Activated CD8-positive, alpha-beta T cell treated with anti-CD3 and anti-CD28 coated beads, Interleukin-2, amount 10 ng/mL, durations not matched to agents 7 days and 5 days (primary cell): ENCODE measurements at regions not wholly inside any gene's neighbourhood (a gene's known extent, or its start where the extent isn't known, plus 50 kb on each side); places are given as distances from the start of the nearest gene placed in this dataset.

Experiments used
- ATAC-seq: fragments of 150-1000 bp; cut with Tn5 transposase; one replicate; pipeline ENCODE4 v1.10.0; 2021; ENCODE audit warnings: moderate library complexity
- CTCF ChIA-PET: fragments of 350-600 bp; sonication (Branson Sonifier 250); formaldehyde crosslinking; loops from one replicate; lab custom pipeline; 2021; ENCODE audit warnings: antibody characterized with exemption; lab: Charles Lee
- POLR2A ChIA-PET: fragments of 350-600 bp; sonication (Branson Sonifier 250); formaldehyde crosslinking; loops from one replicate; lab custom pipeline; 2021; ENCODE audit warnings: antibody characterized with exemption; lab: Charles Lee
- DNase-seq: peaks from one replicate; pipeline ENCODE4 v3.0.0-alpha.2; 2020
- H3K27ac Mint-ChIP-seq: one replicate; pipeline ENCODE4 v1.8.0; 2021; ENCODE audit warnings: mild to moderate bottlenecking, mixed read lengths
- H3K27me3 Mint-ChIP-seq: one replicate; pipeline ENCODE4 v1.8.0; 2021; ENCODE audit warnings: low read depth, mixed read lengths
- H3K36me3 Mint-ChIP-seq: one replicate; pipeline ENCODE4 v1.8.0; 2021; ENCODE audit warnings: low read depth, mixed read lengths
- H3K4me1 Mint-ChIP-seq: one replicate; pipeline ENCODE4 v1.8.0; 2021; ENCODE audit warnings: low read depth, mixed read lengths
- H3K4me3 Mint-ChIP-seq: one replicate; pipeline ENCODE4 v1.8.0; 2021; ENCODE audit warnings: mild to moderate bottlenecking, mixed read lengths
- H3K9me3 Mint-ChIP-seq: one replicate; pipeline ENCODE4 v1.8.0; 2022; ENCODE audit warnings: mixed read lengths; ENCODE audit not compliant: insufficient read depth

- Mint-ChIP-seq H3K4me3 (no peak overlapping the region), H3K27ac (no peak overlapping the region), H3K27me3 (peaks cover 5% of the 10 kb centered on the region), H3K36me3 (peaks cover 7% of the 10 kb centered on the region), H3K4me1 (peaks cover 25% of the 10 kb centered on the region), H3K9me3 (no peaks in the 10 kb centered on the region)
- ChIA-PET POLR2A (no interaction called here), CTCF (no interaction called here)
- DNase-seq (no peak), ATAC-seq (no peak)
Observed at GRCh38 chr2:48146552-48146951, 167.9 kb upstream of the FOXN2 start.

- ATAC-seq = no peak
- DNase-seq = no peak
- POLR2A ChIA-PET = no interaction called here
- Mint-ChIP-seq H3K36me3 (peaks cover 7% of the 10 kb centered on the region), H3K9me3 (no peaks in the 10 kb centered on the region), H3K27ac (no peak overlapping the region), H3K27me3 (peaks cover 3% of the 10 kb centered on the region), H3K4me3 (no peak overlapping the region), H3K4me1 (peaks cover 25% of the 10 kb centered on the region)
- CTCF ChIA-PET = interaction anchor here (1.2 kb wide), 1 partner anchor 40 kb away, joined by 4 read pairs; no protein-coding TSS in a partner anchor
Observed at GRCh38 chr2:48147719-48148118, 166.8 kb upstream of the FOXN2 start.

GRCh38 chr2:48148841-48149430 is 165.5 kb upstream of the FOXN2 start:
- no peak for ATAC-seq
- Mint-ChIP-seq H3K4me1 (peaks cover 25% of the 10 kb centered on the region), H3K4me3 (no peak overlapping the region), H3K27ac (no peak overlapping the region), H3K9me3 (no peaks in the 10 kb centered on the region), H3K36me3 (peaks cover 7% of the 10 kb centered on the region), H3K27me3 (peaks cover 3% of the 10 kb centered on the region)
- ChIA-PET CTCF (no interaction called here), POLR2A (no interaction called here)
- DNase-seq = no peak

GRCh38 chr2:48157150-48157549 is 157.3 kb upstream of the FOXN2 start:
- Mint-ChIP-seq H3K9me3 (peaks cover 23% of the 10 kb centered on the region), H3K27me3 (peaks cover 2% of the 10 kb centered on the region), H3K36me3 (peaks cover 2% of the 10 kb centered on the region), H3K4me3 (no peak overlapping the region), H3K27ac (no peak overlapping the region), H3K4me1 (no peaks in the 10 kb centered on the region)
- POLR2A ChIA-PET = no interaction called here
- DNase-seq (no peak), ATAC-seq (no peak)
- CTCF ChIA-PET = no interaction called here

GRCh38 chr2:48161628-48162027 is 152.9 kb upstream of the FOXN2 start:
- no peak for ATAC-seq
- peaks cover 22% of the 10 kb centered on the region for H3K9me3 Mint-ChIP-seq
- no peak overlapping the region for H3K27ac Mint-ChIP-seq
- peaks cover 5% of the 10 kb centered on the region for H3K27me3 Mint-ChIP-seq
- no peak overlapping the region for H3K4me3 Mint-ChIP-seq
- no peak for DNase-seq
- CTCF ChIA-PET = no interaction called here
- H3K4me1 Mint-ChIP-seq = no peaks in the 10 kb centered on the region
- H3K36me3 Mint-ChIP-seq = peaks cover 2% of the 10 kb centered on the region
- POLR2A ChIA-PET = no interaction called here

- ChIA-PET CTCF (no interaction called here), POLR2A (no interaction called here)
- H3K27ac Mint-ChIP-seq = no peak overlapping the region
- ATAC-seq (no peak), DNase-seq (no peak)
- no peaks in the 10 kb centered on the region for H3K36me3 Mint-ChIP-seq
- H3K4me1 Mint-ChIP-seq = no peaks in the 10 kb centered on the region
- peaks cover 20% of the 10 kb centered on the region for H3K9me3 Mint-ChIP-seq
- peaks cover 5% of the 10 kb centered on the region for H3K27me3 Mint-ChIP-seq
- no peak overlapping the region for H3K4me3 Mint-ChIP-seq
Observed at GRCh38 chr2:48162742-48163141, 151.7 kb upstream of the FOXN2 start.

- no peak for ATAC-seq
- peaks cover 5% of the 10 kb centered on the region for H3K27me3 Mint-ChIP-seq
- no peaks in the 10 kb centered on the region for H3K4me1 Mint-ChIP-seq
- H3K9me3 Mint-ChIP-seq = peaks cover 7% of the 10 kb centered on the region
- ChIA-PET POLR2A (no interaction called here), CTCF (no interaction called here)
- DNase-seq = no peak
- H3K36me3 Mint-ChIP-seq = no peaks in the 10 kb centered on the region
- no peak overlapping the region for H3K27ac Mint-ChIP-seq
- H3K4me3 Mint-ChIP-seq = no peak overlapping the region
Observed at GRCh38 chr2:48165070-48165753, 149.3 kb upstream of the FOXN2 start.

- ATAC-seq = no peak
- Mint-ChIP-seq H3K9me3 (peaks cover 7% of the 10 kb centered on the region), H3K4me3 (no peak overlapping the region), H3K27ac (no peak overlapping the region), H3K27me3 (no peaks in the 10 kb centered on the region), H3K4me1 (no peaks in the 10 kb centered on the region), H3K36me3 (no peaks in the 10 kb centered on the region)
- DNase-seq = no peak
- POLR2A ChIA-PET = no interaction called here
- CTCF ChIA-PET = no interaction called here
Observed at GRCh38 chr2:48169141-48169592, 145.3 kb upstream of the FOXN2 start.

GRCh38 chr2:48170281-48170680 is 144.2 kb upstream of the FOXN2 start:
- no peak overlapping the region for H3K27ac Mint-ChIP-seq
- ChIA-PET POLR2A (no interaction called here), CTCF (no interaction called here)
- H3K9me3 Mint-ChIP-seq = peaks cover 7% of the 10 kb centered on the region
- H3K4me3 Mint-ChIP-seq = no peak overlapping the region
- no peaks in the 10 kb centered on the region for H3K4me1 Mint-ChIP-seq
- H3K27me3 Mint-ChIP-seq = peaks cover 4% of the 10 kb centered on the region
- ATAC-seq = no peak
- DNase-seq = no peak
- H3K36me3 Mint-ChIP-seq = no peaks in the 10 kb centered on the region

- no peak for ATAC-seq
- POLR2A ChIA-PET = no interaction called here
Observed at GRCh38 chr2:48173141-48173540, 141.3 kb upstream of the FOXN2 start.

GRCh38 chr2:48174503-48174902 is 140.0 kb upstream of the FOXN2 start:
- peaks cover 6% of the 10 kb centered on the region for H3K27me3 Mint-ChIP-seq
- POLR2A ChIA-PET = no interaction called here
- no peak overlapping the region for H3K27ac Mint-ChIP-seq
- H3K9me3 Mint-ChIP-seq = no peaks in the 10 kb centered on the region
- no peaks in the 10 kb centered on the region for H3K4me1 Mint-ChIP-seq
- no peak overlapping the region for H3K4me3 Mint-ChIP-seq
- CTCF ChIA-PET = no interaction called here
- H3K36me3 Mint-ChIP-seq = no peaks in the 10 kb centered on the region
- no peak for ATAC-seq
- DNase-seq = no peak

More at GRCh38 chr2:48173141-48173540, 141.3 kb upstream of the FOXN2 start:
- Mint-ChIP-seq H3K9me3 (no peaks in the 10 kb centered on the region), H3K27ac (no peak overlapping the region), H3K4me3 (no peak overlapping the region), H3K36me3 (no peaks in the 10 kb centered on the region), H3K4me1 (no peaks in the 10 kb centered on the region), H3K27me3 (peaks cover 6% of the 10 kb centered on the region)
- CTCF ChIA-PET = no interaction called here
- no peak for DNase-seq

GRCh38 chr2:48175254-48175653 is 139.2 kb upstream of the FOXN2 start:
- Mint-ChIP-seq H3K4me3 (no peak overlapping the region), H3K27ac (no peak overlapping the region), H3K4me1 (no peaks in the 10 kb centered on the region), H3K36me3 (no peaks in the 10 kb centered on the region), H3K27me3 (peaks cover 6% of the 10 kb centered on the region), H3K9me3 (no peaks in the 10 kb centered on the region)
- CTCF ChIA-PET = no interaction called here
- POLR2A ChIA-PET = no interaction called here
- no peak for ATAC-seq
- no peak for DNase-seq
